Loucy (cell line): ENCODE measurements at regions not wholly inside any gene's neighbourhood (a gene's known extent, or its start where the extent isn't known, plus 50 kb on each side); places are given as distances from the start of the nearest gene placed in this dataset.

ENCODE experiments used
- CTCF ChIP-seq: fragments of 200-600 bp; sonication (generic); conservative IDR thresholded peaks from 2 replicates; pipeline ENCODE4 v1.5.1; 2014; ENCODE audit warnings: mild to moderate bottlenecking, antibody characterized with exemption, low read length
- EZH2phosphoT487 ChIP-seq: fragments of 200-600 bp; IDR thresholded peaks from 2 replicates; pipeline ENCODE4 v1.6.1; 2018; ENCODE audit warnings: antibody characterized with exemption, mild to moderate bottlenecking, moderate library complexity, borderline replicate concordance

- TF ChIP-seq CTCF (no peak), EZH2phosphoT487 (no peak)
Observed at GRCh38 chr4:73345399-73345975, 58.6 kb upstream of the ALB start.
